Choroid plexus epithelial cell (primary cell): ENCODE measurements at regions not wholly inside any gene's neighbourhood (a gene's known extent, or its start where the extent isn't known, plus 50 kb on each side); places are given as distances from the start of the nearest gene placed in this dataset.

Experiments used
- DNase-seq: peaks from one replicate; pipeline ENCODE4 v3.0.0-alpha.2; 2010; ENCODE audit warnings: low read depth
- H3K4me3 ChIP-seq: 2 replicates; pipeline ENCODE4 v1.5.1; 2011; ENCODE audit warnings: low read depth, mild to moderate bottlenecking, control low read depth, low read length, moderate library complexity
- CTCF ChIP-seq: conservative IDR thresholded peaks from 2 replicates; pipeline ENCODE4 v1.5.1; 2011; ENCODE audit warnings: low read depth, mild to moderate bottlenecking, control low read depth, inconsistent platforms, low read length, moderate library complexity

DNA sequence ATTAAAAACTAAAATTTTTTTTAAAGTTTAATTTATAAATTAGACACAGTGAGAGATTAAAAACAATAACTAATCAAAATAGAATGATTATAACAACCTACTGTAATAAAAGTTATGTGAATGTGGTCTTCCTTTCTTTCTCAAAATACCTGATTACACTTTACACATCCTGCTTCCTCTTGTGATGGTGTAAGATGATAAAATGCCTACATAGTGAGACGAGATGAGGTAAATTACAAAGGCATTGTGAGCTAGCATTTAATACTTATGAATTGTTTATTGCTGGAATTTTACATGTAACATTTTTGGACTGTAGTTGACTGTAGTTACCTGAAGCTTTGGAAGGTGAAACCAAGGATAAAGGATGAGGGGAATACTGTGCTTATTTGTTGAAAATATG is 94.2 kb upstream of the CLEC14A start:
- DNase-seq, result no peak
- no peak for TF ChIP-seq CTCF
- H3K4me3 ChIP-seq, result no peak overlapping the region

DNA sequence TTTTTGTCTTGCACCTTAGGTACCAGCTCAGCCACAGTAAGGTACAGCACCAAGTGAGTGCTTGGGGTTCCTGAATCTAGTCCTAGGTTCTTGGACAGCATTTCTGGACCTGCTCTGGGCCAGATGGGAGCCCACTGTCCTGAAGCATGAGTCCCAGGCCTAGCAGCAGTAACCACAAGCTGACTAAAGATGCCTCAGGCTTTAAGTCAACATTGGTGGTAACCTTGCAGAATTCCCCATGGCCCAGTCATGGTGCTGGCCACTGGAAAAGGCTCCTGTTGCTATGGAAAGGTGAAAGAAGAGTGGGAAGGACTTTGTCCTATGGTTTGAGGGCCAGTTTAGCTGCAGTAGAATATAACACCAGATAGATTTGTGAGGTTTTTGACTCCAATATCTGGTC is 86.9 kb upstream of the CLEC14A start:
- TF ChIP-seq CTCF, result no peak
- no peak overlapping the region for H3K4me3 ChIP-seq
- peak; percentile 63 for DNase-seq

- TF ChIP-seq CTCF, result no peak
- peak; percentile 75 for DNase-seq
- no peak overlapping the region for H3K4me3 ChIP-seq
These were observed 83.8 kb upstream of the CLEC14A start for GRCh38 chr14:38339696-38340095.

DNA sequence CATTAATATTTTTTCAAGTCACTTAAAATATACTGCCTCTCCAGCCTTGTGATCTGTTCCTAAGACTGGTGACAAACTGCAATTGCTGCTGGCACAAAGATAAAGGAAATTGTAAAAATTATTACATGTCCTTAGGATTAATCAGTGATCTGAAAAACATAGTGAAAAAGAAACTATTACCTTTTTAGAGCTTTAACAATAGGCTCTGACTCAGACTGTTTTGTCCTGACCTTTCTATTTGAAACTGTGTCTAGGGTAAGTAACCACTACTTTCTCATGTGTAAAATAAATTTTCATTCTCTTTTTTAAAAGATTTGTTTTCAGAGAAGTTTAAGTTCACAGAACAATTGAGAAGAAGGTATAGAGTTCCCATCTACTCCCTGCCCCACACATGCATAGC is 80.4 kb upstream of the CLEC14A start:
- DNase-seq, result no peak
- no peak overlapping the region for H3K4me3 ChIP-seq
- TF ChIP-seq CTCF, result no peak

DNA sequence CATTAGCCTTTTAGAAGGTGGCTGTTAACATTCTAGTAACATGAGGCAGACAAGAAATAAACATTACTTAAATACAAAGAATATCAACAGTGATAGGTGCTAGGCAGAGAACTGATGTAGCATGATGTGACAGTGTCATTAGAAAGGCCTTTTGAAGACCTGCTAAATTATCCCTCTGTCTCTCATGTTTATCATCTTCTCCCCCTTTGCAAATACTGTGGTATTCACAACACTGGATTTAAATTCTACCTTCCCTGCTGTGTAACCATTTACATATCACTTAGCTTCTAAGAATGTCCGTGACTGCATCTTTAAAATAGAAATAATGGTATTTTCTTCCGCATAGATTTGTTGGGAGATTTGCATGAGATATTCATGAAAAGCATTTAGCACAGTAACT is 74.4 kb upstream of the CLEC14A start:
- no peak overlapping the region for H3K4me3 ChIP-seq
- no peak for DNase-seq
- TF ChIP-seq CTCF, result no peak

DNA sequence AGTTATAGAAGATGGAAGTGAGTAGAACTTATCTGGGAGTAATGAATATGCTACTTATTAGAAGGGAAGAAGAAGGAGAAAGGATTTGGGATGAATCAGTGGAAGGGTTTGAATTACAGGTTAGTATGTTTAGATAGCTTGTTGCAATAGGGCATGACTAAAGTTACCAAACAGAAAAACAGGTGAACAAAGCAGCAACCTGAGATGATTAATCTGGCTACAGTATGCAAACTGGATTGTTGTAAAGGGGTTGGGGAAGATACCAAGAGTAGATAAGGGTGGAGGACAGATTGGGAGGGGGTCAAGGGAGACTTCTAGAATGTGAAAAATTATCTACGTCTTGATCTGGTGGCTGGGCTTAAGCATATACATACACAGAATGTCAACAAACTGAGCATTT is 73.4 kb upstream of the CLEC14A start:
- TF ChIP-seq CTCF, result no peak
- DNase-seq, result no peak
- no peak overlapping the region for H3K4me3 ChIP-seq

GRCh38 chr14:38316922-38317321 is 61.0 kb upstream of the CLEC14A start:
- no peak for TF ChIP-seq CTCF
- no peak for DNase-seq
- H3K4me3 ChIP-seq, result no peak overlapping the region
